ENCODE measurements at regions not wholly inside any gene's neighbourhood (a gene's known extent, or its start where the extent isn't known, plus 50 kb on each side); places are given as distances from the start of the nearest gene placed in this dataset.

DNA sequence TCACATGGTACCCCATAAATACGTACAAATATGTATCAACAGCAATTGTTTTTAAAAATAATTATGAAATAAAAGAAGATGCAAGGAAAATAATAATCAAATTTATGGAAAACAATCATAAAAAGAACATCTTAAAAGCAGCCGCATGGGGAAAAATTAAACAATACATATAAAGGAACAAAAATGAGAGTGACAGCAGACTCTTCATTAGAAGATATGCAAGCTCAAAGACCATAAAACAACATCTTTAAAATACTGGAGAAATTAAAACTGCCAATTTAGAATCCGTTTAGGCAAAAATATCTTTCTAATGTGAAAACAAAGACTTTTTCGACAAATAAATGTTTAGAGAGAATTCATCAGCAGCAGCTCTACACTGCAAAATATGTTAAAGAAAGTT lies 190.6 kb upstream of the C11orf58 start:
- TF ChIP-seq CTCF (IDR thresholded peaks at IDR 0.05) (no peak), POLR2A (IDR thresholded peaks at IDR 0.05) (no peak), POLR2AphosphoS5 (IDR thresholded peaks at IDR 0.05) (no peak)
